Common myeloid progenitor, CD34-positive (primary cell): ENCODE measurements at regions not wholly inside any gene's neighbourhood (a gene's known extent, or its start where the extent isn't known, plus 50 kb on each side); places are given as distances from the start of the nearest gene placed in this dataset.
"Not testable (repeated sequence)": the region's sequence is repeated elsewhere in the genome, so short reads cannot be mapped to it uniquely, and the experiment has no call there.

Experiments used
- CTCF ChIA-PET: fragments of 350-600 bp; sonication (Branson Sonifier 250); formaldehyde crosslinking; loops from one replicate; lab custom pipeline; 2021; ENCODE audit warnings: antibody characterized with exemption; lab: Charles Lee
- POLR2A ChIA-PET: fragments of 350-600 bp; sonication (Branson Sonifier 250); formaldehyde crosslinking; loops from one replicate; lab custom pipeline; 2021; ENCODE audit warnings: antibody characterized with exemption; lab: Charles Lee
- DNase-seq, 3 donors: peaks; one replicate each; pipeline versions ENCODE4 v3.0.0 to v3.0.0-alpha.2; 2013
- H3K27ac ChIP-seq, 2 experiments: 1 replicate in 1 of 2; 2 replicates in 1 of 2; pipeline ENCODE4 v1.7.0; 2013; ENCODE audit warnings: inconsistent platforms in 2 of 2, low read length in 2 of 2, mild to moderate bottlenecking in 2 of 2, low read depth in 1 of 2, moderate library complexity in 1 of 2; ENCODE audit not compliant: severe bottlenecking in 2 of 2, insufficient read depth in 1 of 2, poor library complexity in 1 of 2
- H3K27me3 ChIP-seq, 5 experiments: replicated peaks in 2 of 5; 1 replicate in 3 of 5; 2 replicates in 2 of 5; pipeline versions ENCODE4 v1.6.1 to v1.7.0; 2013; ENCODE audit warnings: low read length in 4 of 5, mild to moderate bottlenecking in 2 of 5, moderate library complexity in 2 of 5, inconsistent platforms in 1 of 5; ENCODE audit not compliant: insufficient read depth in 5 of 5, control insufficient read depth in 4 of 5
- H3K36me3 ChIP-seq, 4 experiments: 1 replicate in 2 of 4; 2 replicates in 2 of 4; pipeline versions ENCODE4 v1.6.1 to v1.7.0; 2013; ENCODE audit warnings: low read length in 3 of 4, control low read depth in 1 of 4, mild to moderate bottlenecking in 1 of 4; ENCODE audit not compliant: control insufficient read depth in 4 of 4, insufficient read depth in 4 of 4
- H3K4me1 ChIP-seq, 4 experiments: 1 replicate in 3 of 4; 2 replicates in 1 of 4; pipeline versions ENCODE4 v1.6.1 to v1.7.1; 2013; ENCODE audit warnings: low read length in 3 of 4, mild to moderate bottlenecking in 3 of 4, control low read depth in 1 of 4, inconsistent platforms in 1 of 4, moderate library complexity in 1 of 4; ENCODE audit not compliant: control insufficient read depth in 4 of 4, insufficient read depth in 4 of 4; ENCODE audit errors: control extremely low read depth in 1 of 4
- H3K4me3 ChIP-seq, 7 experiments: 1 replicate in 4 of 7; 2 replicates in 3 of 7; pipeline versions ENCODE4 v1.5.1 to v1.7.0; 2013; ENCODE audit warnings: mild to moderate bottlenecking in 7 of 7, low read length in 6 of 7, moderate library complexity in 6 of 7, inconsistent platforms in 2 of 7, low read depth in 2 of 7, control low read depth in 1 of 7; ENCODE audit not compliant: insufficient read depth in 4 of 7, control insufficient read depth in 1 of 7; ENCODE audit errors: extremely low read depth in 1 of 7
- H3K9me3 ChIP-seq, 5 experiments: 1 replicate in 4 of 5; 2 replicates in 1 of 5; pipeline versions ENCODE4 v1.6.1 to v1.7.1; 2013; ENCODE audit warnings: low read length in 4 of 5, mild to moderate bottlenecking in 2 of 5, inconsistent platforms in 1 of 5, low read depth in 1 of 5, moderate library complexity in 1 of 5; ENCODE audit not compliant: control insufficient read depth in 4 of 5, insufficient read depth in 2 of 5; ENCODE audit errors: control extremely low read depth in 1 of 5
- WGBS: methylation state at CpG from one replicate; pipeline ENCODE4 v1.1.5; 2013; ENCODE audit not compliant: insufficient coverage; 5-methylcytosine and 5-hydroxymethylcytosine counted together

DNA sequence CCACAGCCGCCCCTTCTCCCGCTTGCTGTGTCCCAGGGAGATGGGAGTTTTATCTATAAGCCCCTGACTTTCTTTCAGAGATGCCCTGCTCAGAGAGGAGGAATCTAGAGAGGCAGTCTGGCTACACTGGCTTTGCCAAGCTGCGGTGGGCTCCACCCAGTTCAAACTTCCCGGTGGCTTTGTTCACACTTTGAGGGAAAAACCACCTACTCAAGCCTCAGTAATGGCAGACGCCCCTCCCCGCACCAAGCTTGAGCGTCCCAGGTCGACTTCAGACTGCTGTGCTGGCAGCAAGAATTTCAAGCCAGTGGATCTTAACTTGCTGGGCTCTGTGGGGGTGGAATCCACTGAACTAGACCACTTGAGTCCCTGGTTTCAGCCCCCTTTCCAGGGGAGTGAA is 162.2 kb upstream of the MAGEB16 start:
- CTCF ChIA-PET, H3K9me3 ChIP-seq, H3K27me3 ChIP-seq, POLR2A ChIA-PET, H3K4me1 ChIP-seq, DNase-seq, H3K4me3 ChIP-seq, H3K36me3 ChIP-seq, H3K27ac ChIP-seq: not testable (repeated sequence)
- WGBS, result 96% methylated on average over 4 of the region's 8 CpGs

GRCh38 chrX:35664833-35665232 is 133.3 kb upstream of the MAGEB16 start:
- no peaks in the 10 kb centered on the region for H3K27me3 ChIP-seq
- H3K9me3 ChIP-seq, result no peaks in the 10 kb centered on the region
- POLR2A ChIA-PET, result no interaction called here
- 67% methylated on average over 2 of the region's 2 CpGs for WGBS
- DNase-seq, result no peak
- no peak overlapping the region for H3K27ac ChIP-seq
- no peaks in the 10 kb centered on the region for H3K36me3 ChIP-seq
- CTCF ChIA-PET, result no interaction called here
- H3K4me3 ChIP-seq, result no peak overlapping the region
- H3K4me1 ChIP-seq, result no peaks in the 10 kb centered on the region

GRCh38 chrX:35665311-35665710 is 132.8 kb upstream of the MAGEB16 start:
- Histone ChIP-seq H3K9me3 (no peaks in the 10 kb centered on the region), H3K27ac (no peak overlapping the region), H3K36me3 (no peaks in the 10 kb centered on the region), H3K4me1 (no peaks in the 10 kb centered on the region), H3K4me3 (no peak overlapping the region), H3K27me3 (no peaks in the 10 kb centered on the region)
- POLR2A ChIA-PET, result no interaction called here
- DNase-seq, result no peak
- CTCF ChIA-PET, result no interaction called here

DNA sequence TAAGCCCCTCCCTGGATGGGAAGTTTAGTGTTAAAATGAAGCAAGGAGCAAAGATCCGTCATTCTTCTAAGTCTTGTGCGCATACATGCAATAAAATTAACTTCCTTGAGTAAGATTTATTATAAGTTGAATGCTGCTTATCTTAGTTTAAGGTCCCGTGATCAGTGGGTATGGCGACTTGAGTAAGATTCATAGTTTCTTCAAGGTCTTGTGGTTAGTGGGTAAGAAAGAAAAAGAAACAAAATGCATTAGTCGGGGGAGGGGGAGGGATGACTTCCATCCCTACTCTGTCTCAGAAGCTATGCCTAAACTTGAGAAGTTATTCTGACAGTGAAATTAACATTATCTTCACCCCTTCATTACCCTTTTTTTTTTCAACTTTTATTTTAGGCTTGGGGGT is 127.3 kb upstream of the MAGEB16 start:
- no peaks in the 10 kb centered on the region for H3K9me3 ChIP-seq
- H3K4me3 ChIP-seq, result no peak overlapping the region
- H3K27me3 ChIP-seq, result no peaks in the 10 kb centered on the region
- ChIA-PET POLR2A (no interaction called here), CTCF (no interaction called here)
- peak; percentile 14 to 63 (median 32) for DNase-seq
- H3K36me3 ChIP-seq, result no peaks in the 10 kb centered on the region
- WGBS, result 100% methylated on average over 2 of the region's 5 CpGs
- H3K4me1 ChIP-seq, result no peaks in the 10 kb centered on the region
- no peak overlapping the region for H3K27ac ChIP-seq

DNA sequence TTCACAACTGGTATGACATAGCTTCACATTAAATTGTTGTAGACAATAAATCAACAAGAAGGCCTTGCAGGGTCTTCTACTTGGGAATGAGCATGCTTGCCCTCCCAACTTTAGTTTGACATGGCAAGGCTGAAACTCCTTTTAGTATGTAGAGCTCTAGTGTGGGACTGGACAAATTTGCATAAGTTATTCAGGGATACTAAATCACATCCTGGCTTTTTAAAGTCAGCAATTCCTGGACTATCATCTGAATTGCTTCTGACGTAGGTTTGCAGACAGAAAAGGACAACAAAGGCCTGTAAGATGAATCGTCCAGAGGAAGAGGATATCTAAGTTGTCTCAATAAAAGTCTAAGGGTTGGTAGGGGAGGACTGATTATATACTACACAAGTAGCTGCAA is 123.0 kb upstream of the MAGEB16 start:
- Histone ChIP-seq H3K27ac (no peak overlapping the region), H3K4me3 (no peak overlapping the region), H3K27me3 (no peaks in the 10 kb centered on the region), H3K36me3 (no peaks in the 10 kb centered on the region), H3K4me1 (no peaks in the 10 kb centered on the region), H3K9me3 (no peaks in the 10 kb centered on the region)
- no CpG with 5 or more reads among the region's 2 CpGs for WGBS
- ChIA-PET CTCF (no interaction called here), POLR2A (no interaction called here)
- DNase-seq, result no peak

GRCh38 chrX:35680940-35681346 is 117.2 kb upstream of the MAGEB16 start:
- ChIA-PET CTCF (no interaction called here), POLR2A (no interaction called here)
- H3K27me3 ChIP-seq, result peaks cover 0 to 3% (median 0%) of the 10 kb centered on the region in 5 experiments
- H3K27ac ChIP-seq, result no peak overlapping the region
- H3K36me3 ChIP-seq, result no peaks in the 10 kb centered on the region
- no peaks in the 10 kb centered on the region for H3K4me1 ChIP-seq
- no peaks in the 10 kb centered on the region for H3K9me3 ChIP-seq
- H3K4me3 ChIP-seq, result no peak overlapping the region
- 83% methylated on average over 3 of the region's 3 CpGs for WGBS
- no peak for DNase-seq

- no CpG with 5 or more reads among the region's 2 CpGs for WGBS
These were observed 115.7 kb upstream of the MAGEB16 start for GRCh38 chrX:35682476-35682875.

More at GRCh38 chrX:35682476-35682875, 115.7 kb upstream of the MAGEB16 start:
- H3K4me1 ChIP-seq, result no peaks in the 10 kb centered on the region
- ChIA-PET CTCF (no interaction called here), POLR2A (no interaction called here)
- peaks cover 0 to 3% (median 0%) of the 10 kb centered on the region in 5 experiments for H3K27me3 ChIP-seq
- H3K9me3 ChIP-seq, result no peaks in the 10 kb centered on the region
- no peak overlapping the region for H3K27ac ChIP-seq
- H3K36me3 ChIP-seq, result no peaks in the 10 kb centered on the region
- no peak overlapping the region for H3K4me3 ChIP-seq
- DNase-seq, result no peak
